Thyroid gland (tissue), 4 donors: ENCODE measurements at regions not wholly inside any gene's neighbourhood (a gene's known extent, or its start where the extent isn't known, plus 50 kb on each side); places are given as distances from the start of the nearest gene placed in this dataset.

Experiments used
- DNase-seq, 2 donors: peaks; one replicate each; pipeline ENCODE4 v3.0.0-alpha.2; 2019
- H3K27ac ChIP-seq, 3 donors: fragments of 200-600 bp; sonication (generic); 1 replicate in 2 of 3; 2 replicates in 1 of 3; pipeline ENCODE4 v1.5.1; 2016 to 2019; ENCODE audit warnings: mild to moderate bottlenecking in 1 of 3, moderate library complexity in 1 of 3
- H3K27me3 ChIP-seq: fragments of 200-600 bp; sonication (generic); one replicate; pipeline ENCODE4 v1.5.1; 2019
- H3K36me3 ChIP-seq, 2 donors: fragments of 200-600 bp; sonication (generic); one replicate each; pipeline ENCODE4 v1.5.1; 2016 to 2019
- H3K4me1 ChIP-seq, 2 donors: fragments of 200-600 bp; sonication (generic); one replicate each; pipeline ENCODE4 v1.5.1; 2017 to 2019
- H3K4me3 ChIP-seq, 3 donors: fragments of 200-600 bp; sonication (generic); replicated peaks in 1 of 3; 1 replicate in 2 of 3; 2 replicates in 1 of 3; pipeline ENCODE4 v1.5.1; 2016; ENCODE audit warnings: mild to moderate bottlenecking in 1 of 3
- H3K9me3 ChIP-seq: fragments of 200-600 bp; sonication (generic); one replicate; pipeline ENCODE4 v1.5.1; 2017
- POLR2A ChIP-seq, 2 donors: fragments of 450-650 bp; IDR thresholded peaks; one replicate each; pipeline ENCODE4 v1.6.1; 2017; ENCODE audit warnings: antibody characterized with exemption in 2 of 2, mild to moderate bottlenecking in 2 of 2, moderate library complexity in 1 of 2
- WGBS, 2 donors: methylation state at CpG; one replicate each; pipeline ENCODE4 v1.1.5; 2017; 5-methylcytosine and 5-hydroxymethylcytosine counted together
- intact Hi-C: fragments of 100-400 bp; cut with DNase I; formaldehyde crosslinking; loops from one replicate; pipeline ENCODE4 v1.15.1; 2023
- TF ChIP-seq, protein P1 (sequence below), 6 experiments: fragments of 200-600 bp in 3 of 6; fragments of 450-650 bp in 3 of 6; sonication (generic) in 3 of 6; IDR thresholded peaks; one replicate each; pipeline ENCODE4 v1.5.1; 2016 to 2019; ENCODE audit warnings: antibody characterized with exemption in 6 of 6, mild to moderate bottlenecking in 2 of 6, inconsistent platforms in 1 of 6, moderate library complexity in 1 of 6

DNA sequence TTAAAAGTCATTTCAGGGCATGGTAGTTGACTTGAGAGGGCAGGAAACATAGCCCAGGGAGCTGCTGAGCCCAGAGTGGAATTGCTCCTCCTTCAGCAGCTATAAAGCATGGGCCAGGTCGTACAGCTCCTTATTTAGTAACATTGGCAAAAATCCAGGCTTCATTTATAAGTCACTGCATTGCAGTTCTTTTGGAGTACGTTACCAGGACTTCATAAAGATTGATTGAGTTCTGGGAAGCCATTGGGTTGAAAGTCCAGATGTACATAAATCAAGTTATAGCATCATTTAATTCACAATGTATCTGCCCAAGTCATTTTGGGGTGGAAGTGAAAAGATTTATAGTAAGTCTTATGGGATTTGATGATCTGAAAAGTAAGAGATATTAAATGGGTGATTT, 53.0 kb upstream of the ANKEF1 start:
- Histone ChIP-seq H3K4me1 (no peaks in the 10 kb centered on the region), H3K27ac (no peak overlapping the region), H3K9me3 (no peaks in the 10 kb centered on the region), H3K36me3 (no peaks in the 10 kb centered on the region), H3K4me3 (no peak overlapping the region), H3K27me3 (no peaks in the 10 kb centered on the region)
- no peak for DNase-seq
- 55 to 59% methylated on average over 2 of the region's 2 CpGs for WGBS, 2 donors
- TF ChIP-seq POLR2A (IDR thresholded peaks at IDR 0.05) = no peak
- intact Hi-C loops = no loop called here

GRCh38 chr20:9978397-9979004, 56.3 kb upstream of the ANKEF1 start:
- DNase-seq = peak; percentile 24 to 36
- Histone ChIP-seq H3K36me3 (no peaks in the 10 kb centered on the region), H3K4me1 (no peaks in the 10 kb centered on the region), H3K9me3 (no peaks in the 10 kb centered on the region), H3K27ac (no peak overlapping the region), H3K27me3 (no peaks in the 10 kb centered on the region), H3K4me3 (no peak overlapping the region)
- no peak for TF ChIP-seq POLR2A (IDR thresholded peaks at IDR 0.05)
- TF ChIP-seq, protein P1, sequence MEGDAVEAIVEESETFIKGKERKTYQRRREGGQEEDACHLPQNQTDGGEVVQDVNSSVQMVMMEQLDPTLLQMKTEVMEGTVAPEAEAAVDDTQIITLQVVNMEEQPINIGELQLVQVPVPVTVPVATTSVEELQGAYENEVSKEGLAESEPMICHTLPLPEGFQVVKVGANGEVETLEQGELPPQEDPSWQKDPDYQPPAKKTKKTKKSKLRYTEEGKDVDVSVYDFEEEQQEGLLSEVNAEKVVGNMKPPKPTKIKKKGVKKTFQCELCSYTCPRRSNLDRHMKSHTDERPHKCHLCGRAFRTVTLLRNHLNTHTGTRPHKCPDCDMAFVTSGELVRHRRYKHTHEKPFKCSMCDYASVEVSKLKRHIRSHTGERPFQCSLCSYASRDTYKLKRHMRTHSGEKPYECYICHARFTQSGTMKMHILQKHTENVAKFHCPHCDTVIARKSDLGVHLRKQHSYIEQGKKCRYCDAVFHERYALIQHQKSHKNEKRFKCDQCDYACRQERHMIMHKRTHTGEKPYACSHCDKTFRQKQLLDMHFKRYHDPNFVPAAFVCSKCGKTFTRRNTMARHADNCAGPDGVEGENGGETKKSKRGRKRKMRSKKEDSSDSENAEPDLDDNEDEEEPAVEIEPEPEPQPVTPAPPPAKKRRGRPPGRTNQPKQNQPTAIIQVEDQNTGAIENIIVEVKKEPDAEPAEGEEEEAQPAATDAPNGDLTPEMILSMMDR (IDR thresholded peaks at IDR 0.05) = peak; percentile 37 to 97 (median 80)
- 19 to 22% methylated on average over 6 of the region's 6 CpGs for WGBS, 2 donors
- intact Hi-C loops = loop anchor here (2.0 kb wide), 1 partner anchor 112 kb away; no protein-coding TSS in a partner anchor

GRCh38 chr20:9977629-9978028, 57.2 kb upstream of the ANKEF1 start:
- intact Hi-C loops = loop anchor here (2.0 kb wide), 1 partner anchor 113 kb away; no protein-coding TSS in a partner anchor
- Histone ChIP-seq H3K36me3 (no peaks in the 10 kb centered on the region), H3K4me3 (no peak overlapping the region), H3K9me3 (no peaks in the 10 kb centered on the region), H3K27ac (no peak overlapping the region), H3K4me1 (no peaks in the 10 kb centered on the region), H3K27me3 (no peaks in the 10 kb centered on the region)
- TF ChIP-seq, protein P1 (IDR thresholded peaks at IDR 0.05) = no peak
- no peak for TF ChIP-seq POLR2A (IDR thresholded peaks at IDR 0.05)
- WGBS, 2 donors = 8 to 9% methylated on average over 1 of the region's 1 CpG
- DNase-seq = no peak

GRCh38 chr20:9974324-9974723, 60.5 kb upstream of the ANKEF1 start:
- Histone ChIP-seq H3K4me1 (no peaks in the 10 kb centered on the region), H3K27me3 (no peaks in the 10 kb centered on the region), H3K4me3 (no peak overlapping the region), H3K9me3 (no peaks in the 10 kb centered on the region), H3K27ac (no peak overlapping the region), H3K36me3 (no peaks in the 10 kb centered on the region)
- no peak for DNase-seq
- TF ChIP-seq POLR2A (IDR thresholded peaks at IDR 0.05) = no peak
- TF ChIP-seq, protein P1 (IDR thresholded peaks at IDR 0.05) = no peak
- intact Hi-C loops = no loop called here
- 68 to 71% methylated on average over 2 of the region's 2 CpGs for WGBS, 2 donors

- Histone ChIP-seq H3K27me3 (no peaks in the 10 kb centered on the region), H3K36me3 (no peaks in the 10 kb centered on the region), H3K4me1 (no peaks in the 10 kb centered on the region), H3K27ac (no peak overlapping the region), H3K4me3 (no peak overlapping the region), H3K9me3 (no peaks in the 10 kb centered on the region)
- no peak for DNase-seq
- intact Hi-C loops = no loop called here
- WGBS, 2 donors = 80 to 88% methylated on average over 1 of the region's 1 CpG
- TF ChIP-seq, protein P1 (IDR thresholded peaks at IDR 0.05) = no peak
- no peak for TF ChIP-seq POLR2A (IDR thresholded peaks at IDR 0.05)
Measured at GRCh38 chr20:9971746-9972145, 63.0 kb upstream of the ANKEF1 start.
